Inflammatory macrophage treated with lipopolysaccharide for 4 hours (primary cell): ENCODE measurements at regions not wholly inside any gene's neighbourhood (a gene's known extent, or its start where the extent isn't known, plus 50 kb on each side); places are given as distances from the start of the nearest gene placed in this dataset.

Experiments
- DNase-seq: peaks from one replicate; pipeline ENCODE4 v3.0.0-alpha.2; 2020

- DNase-seq: no peak
These were observed 458.4 kb upstream of the C9orf72 start for GRCh38 chr9:28031521-28032267.

- DNase-seq: no peak
These were observed 458.9 kb upstream of the C9orf72 start for GRCh38 chr9:28032268-28032590.

GRCh38 chr9:28034242-28034641 is 461.0 kb upstream of the C9orf72 start:
- no peak for DNase-seq

- no peak for DNase-seq
These were observed 464.7 kb upstream of the C9orf72 start for GRCh38 chr9:28037968-28038367.

- DNase-seq: no peak
These were observed 471.8 kb upstream of the C9orf72 start for GRCh38 chr9:28045051-28045450.

- DNase-seq: peak; percentile 7
These were observed 476.8 kb upstream of the C9orf72 start for GRCh38 chr9:28050046-28050445.

- no peak for DNase-seq
These were observed 477.7 kb upstream of the C9orf72 start for GRCh38 chr9:28050941-28051340.

- DNase-seq: no peak
These were observed 478.6 kb upstream of the C9orf72 start for GRCh38 chr9:28051559-28052503.

- DNase-seq: no peak
These were observed 480.0 kb upstream of the C9orf72 start for GRCh38 chr9:28053096-28053777.

GRCh38 chr9:28056006-28056405 is 482.7 kb upstream of the C9orf72 start:
- DNase-seq: no peak

- DNase-seq: no peak
These were observed 483.2 kb upstream of the C9orf72 start for GRCh38 chr9:28056466-28056865.

- no peak for DNase-seq
These were observed 485.9 kb upstream of the C9orf72 start for GRCh38 chr9:28059192-28059591.

- DNase-seq: no peak
These were observed 491.0 kb upstream of the C9orf72 start for GRCh38 chr9:28064241-28064815.

GRCh38 chr9:28073270-28073669 is 500.0 kb upstream of the C9orf72 start:
- DNase-seq: peak; percentile 59

GRCh38 chr9:28079677-28080076 is 506.4 kb upstream of the C9orf72 start:
- no peak for DNase-seq

GRCh38 chr9:28082671-28083070 is 509.4 kb upstream of the C9orf72 start:
- DNase-seq: no peak

GRCh38 chr9:28086881-28087280 is 513.6 kb upstream of the C9orf72 start:
- DNase-seq: no peak

- no peak for DNase-seq
These were observed 520.0 kb upstream of the C9orf72 start for GRCh38 chr9:28092981-28093936.

- no peak for DNase-seq
These were observed 528.2 kb upstream of the C9orf72 start for GRCh38 chr9:28101509-28101908.

GRCh38 chr9:28105001-28105400 is 531.7 kb upstream of the C9orf72 start:
- DNase-seq: no peak

GRCh38 chr9:28120184-28120583 is 546.9 kb upstream of the C9orf72 start:
- no peak for DNase-seq

- DNase-seq: no peak
These were observed 547.3 kb upstream of the C9orf72 start for GRCh38 chr9:28120626-28121025.
